Sigmoid colon (tissue), 6 donors: ENCODE measurements at regions not wholly inside any gene's neighbourhood (a gene's known extent, or its start where the extent isn't known, plus 50 kb on each side); places are given as distances from the start of the nearest gene placed in this dataset.

Experiments
- DNase-seq: peaks from one replicate; pipeline ENCODE4 v3.0.0-alpha.2; 2019
- H3K27ac ChIP-seq, 4 donors: fragments of 200-600 bp; sonication (generic); one replicate each; pipeline ENCODE4 v1.5.1; 2016 to 2019; ENCODE audit warnings: mild to moderate bottlenecking in 1 of 4
- H3K27me3 ChIP-seq, 3 donors: fragments of 200-600 bp; sonication (generic); one replicate each; pipeline ENCODE4 v1.5.1; 2019; ENCODE audit warnings: mild to moderate bottlenecking in 1 of 3
- H3K36me3 ChIP-seq, 4 donors: fragments of 200-600 bp; sonication (generic); one replicate each; pipeline ENCODE4 v1.5.1; 2016 to 2019
- H3K4me1 ChIP-seq, 4 donors: fragments of 200-600 bp; sonication (generic); one replicate each; pipeline ENCODE4 v1.5.1; 2017 to 2019
- H3K4me3 ChIP-seq, 4 donors: fragments of 200-600 bp; sonication (generic); one replicate each; pipeline ENCODE4 v1.5.1; 2017 to 2019; ENCODE audit warnings: mild to moderate bottlenecking in 2 of 4, moderate library complexity in 1 of 4
- H3K9me3 ChIP-seq, 4 donors: fragments of 200-600 bp in 3 of 4; sonication (generic) in 3 of 4; one replicate each; pipeline versions ENCODE4 v1.5.1 to v1.6.1; 2013 to 2019
- EP300 ChIP-seq, 4 donors: sonication (generic); formaldehyde crosslinking; IDR thresholded peaks; one replicate each; pipeline ENCODE4 v1.6.1; 2017; ENCODE audit warnings: antibody characterized with exemption in 4 of 4
- POLR2A ChIP-seq, 2 donors: fragments of 450-650 bp; IDR thresholded peaks; one replicate each; pipeline ENCODE4 v1.6.1; 2016; ENCODE audit warnings: antibody characterized with exemption in 2 of 2, mild to moderate bottlenecking in 2 of 2, moderate library complexity in 2 of 2
- POLR2AphosphoS5 ChIP-seq, 4 donors: sonication (generic); formaldehyde crosslinking; IDR thresholded peaks; one replicate each; pipeline ENCODE4 v1.6.1; 2017; ENCODE audit warnings: antibody characterized with exemption in 4 of 4
- WGBS, 2 donors: extraction: QIAGEN DNeasy Blood & Tissue Kit; methylation state at CpG; one replicate each; pipeline ENCODE4 v1.1.7; 2013; 5-methylcytosine and 5-hydroxymethylcytosine counted together
- intact Hi-C: fragments of 100-400 bp; cut with DNase I; formaldehyde crosslinking; loops from one replicate; pipeline ENCODE4 v1.15.1; 2023
- TF ChIP-seq, protein P1 (sequence below), 4 experiments: fragments of 450-650 bp in 3 of 4; fragments of 200-600 bp in 1 of 4; IDR thresholded peaks; one replicate each; pipeline ENCODE4 v1.5.1; 2016 to 2019; ENCODE audit warnings: antibody characterized with exemption in 4 of 4, mild to moderate bottlenecking in 3 of 4, moderate library complexity in 2 of 4
- donor health status: healthy with polysubstance abuse.
- donor health status: healthy.

- H3K9me3 ChIP-seq = peaks cover 0 to 8% (median 0%) of the 10 kb centered on the region in 4 donors
- H3K27me3 ChIP-seq = no peaks in the 10 kb centered on the region
- H3K36me3 ChIP-seq = no peaks in the 10 kb centered on the region
- TF ChIP-seq POLR2A (IDR thresholded peaks at IDR 0.05) = no peak
- TF ChIP-seq EP300 (IDR thresholded peaks at IDR 0.05) = no peak
- TF ChIP-seq, protein P1, sequence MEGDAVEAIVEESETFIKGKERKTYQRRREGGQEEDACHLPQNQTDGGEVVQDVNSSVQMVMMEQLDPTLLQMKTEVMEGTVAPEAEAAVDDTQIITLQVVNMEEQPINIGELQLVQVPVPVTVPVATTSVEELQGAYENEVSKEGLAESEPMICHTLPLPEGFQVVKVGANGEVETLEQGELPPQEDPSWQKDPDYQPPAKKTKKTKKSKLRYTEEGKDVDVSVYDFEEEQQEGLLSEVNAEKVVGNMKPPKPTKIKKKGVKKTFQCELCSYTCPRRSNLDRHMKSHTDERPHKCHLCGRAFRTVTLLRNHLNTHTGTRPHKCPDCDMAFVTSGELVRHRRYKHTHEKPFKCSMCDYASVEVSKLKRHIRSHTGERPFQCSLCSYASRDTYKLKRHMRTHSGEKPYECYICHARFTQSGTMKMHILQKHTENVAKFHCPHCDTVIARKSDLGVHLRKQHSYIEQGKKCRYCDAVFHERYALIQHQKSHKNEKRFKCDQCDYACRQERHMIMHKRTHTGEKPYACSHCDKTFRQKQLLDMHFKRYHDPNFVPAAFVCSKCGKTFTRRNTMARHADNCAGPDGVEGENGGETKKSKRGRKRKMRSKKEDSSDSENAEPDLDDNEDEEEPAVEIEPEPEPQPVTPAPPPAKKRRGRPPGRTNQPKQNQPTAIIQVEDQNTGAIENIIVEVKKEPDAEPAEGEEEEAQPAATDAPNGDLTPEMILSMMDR (IDR thresholded peaks at IDR 0.05) = no peak
- no peak for TF ChIP-seq POLR2AphosphoS5 (IDR thresholded peaks at IDR 0.05)
- DNase-seq = no peak
- no peak overlapping the region for H3K4me3 ChIP-seq
- H3K4me1 ChIP-seq = peaks cover 0 to 7% (median 0%) of the 10 kb centered on the region in 4 donors
- intact Hi-C loops = no loop called here
- WGBS, 2 donors = 79 to 84% methylated on average over 5 of the region's 5 CpGs
- no peak overlapping the region for H3K27ac ChIP-seq
Measured at GRCh38 chr7:153324094-153324493, 564.5 kb downstream of the ACTR3B start.

DNA sequence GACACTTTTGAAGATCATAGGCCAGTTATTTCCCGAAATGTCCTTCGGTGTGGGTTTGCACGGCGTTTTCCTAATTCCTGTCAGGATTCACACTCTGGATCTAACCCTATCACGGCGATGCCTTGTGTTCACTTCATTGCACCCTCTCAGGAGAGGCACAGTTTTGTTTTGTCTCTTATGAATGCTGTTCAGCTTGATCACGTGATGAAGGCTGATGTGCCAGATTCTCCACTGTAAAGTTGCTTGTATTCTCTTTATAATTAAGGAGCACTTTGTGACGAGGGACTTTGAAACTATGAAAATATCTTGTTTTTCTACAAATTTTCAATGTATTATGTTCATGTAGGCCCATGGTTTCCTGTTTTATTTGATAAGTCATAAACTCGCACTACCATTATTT lies 568.1 kb downstream of the ACTR3B start:
- 91 to 92% methylated on average over 9 of the region's 9 CpGs for WGBS, 2 donors
- no peaks in the 10 kb centered on the region for H3K36me3 ChIP-seq
- TF ChIP-seq, protein P1 (IDR thresholded peaks at IDR 0.05) = no peak
- no peak for TF ChIP-seq POLR2A (IDR thresholded peaks at IDR 0.05)
- TF ChIP-seq EP300 (IDR thresholded peaks at IDR 0.05) = no peak
- TF ChIP-seq POLR2AphosphoS5 (IDR thresholded peaks at IDR 0.05) = no peak
- peaks cover 0 to 8% (median 0%) of the 10 kb centered on the region in 4 donors for H3K9me3 ChIP-seq
- no peak overlapping the region for H3K4me3 ChIP-seq
- no peak overlapping the region for H3K27ac ChIP-seq
- no peak for DNase-seq
- H3K4me1 ChIP-seq = no peaks in the 10 kb centered on the region
- no peaks in the 10 kb centered on the region for H3K27me3 ChIP-seq
- intact Hi-C loops = no loop called here

- TF ChIP-seq EP300 (IDR thresholded peaks at IDR 0.05) = no peak
- TF ChIP-seq, protein P1 (IDR thresholded peaks at IDR 0.05) = no peak
- TF ChIP-seq POLR2A (IDR thresholded peaks at IDR 0.05) = no peak
- TF ChIP-seq POLR2AphosphoS5 (IDR thresholded peaks at IDR 0.05) = no peak
- Histone ChIP-seq H3K9me3 (peaks cover 0 to 5% (median 0%) of the 10 kb centered on the region in 4 donors), H3K4me1 (no peaks in the 10 kb centered on the region), H3K36me3 (no peaks in the 10 kb centered on the region), H3K4me3 (no peak overlapping the region), H3K27me3 (no peaks in the 10 kb centered on the region), H3K27ac (no peak overlapping the region)
- intact Hi-C loops = no loop called here
- 89 to 91% methylated on average over 3 of the region's 3 CpGs for WGBS, 2 donors
- DNase-seq = no peak
Measured at GRCh38 chr7:153331427-153331826, 571.9 kb downstream of the ACTR3B start.

- no peaks in the 10 kb centered on the region for H3K4me1 ChIP-seq
- DNase-seq = no peak
- no peaks in the 10 kb centered on the region for H3K36me3 ChIP-seq
- no peak overlapping the region for H3K27ac ChIP-seq
- no peaks in the 10 kb centered on the region for H3K9me3 ChIP-seq
- TF ChIP-seq POLR2A (IDR thresholded peaks at IDR 0.05) = no peak
- no peak for TF ChIP-seq POLR2AphosphoS5 (IDR thresholded peaks at IDR 0.05)
- no peak for TF ChIP-seq EP300 (IDR thresholded peaks at IDR 0.05)
- TF ChIP-seq, protein P1 (IDR thresholded peaks at IDR 0.05) = no peak
- H3K4me3 ChIP-seq = no peak overlapping the region
- intact Hi-C loops = no loop called here
- no peaks in the 10 kb centered on the region for H3K27me3 ChIP-seq
- WGBS, 2 donors = 78 to 96% methylated on average over 5 of the region's 5 CpGs
Measured at GRCh38 chr7:153354071-153354470, 594.5 kb downstream of the ACTR3B start.

DNA sequence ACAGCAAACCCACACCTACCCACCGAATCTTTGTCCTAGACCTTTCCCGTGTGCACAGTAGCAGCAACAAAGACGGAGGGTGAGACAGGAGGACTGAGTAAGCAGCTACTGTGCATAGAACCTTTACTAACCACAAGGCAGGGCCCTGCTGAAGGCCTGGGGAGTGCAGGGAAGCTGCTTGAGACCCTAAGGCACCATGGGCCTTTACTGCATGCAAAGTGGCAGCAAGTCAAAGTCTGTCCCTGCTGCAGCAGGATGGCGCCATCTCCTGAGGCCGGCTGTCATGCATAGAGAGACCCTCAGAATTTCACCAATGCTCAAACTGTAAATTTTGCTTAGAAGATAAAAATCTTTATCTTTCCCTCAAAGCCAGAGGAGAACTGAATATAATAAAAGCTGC lies 610.5 kb downstream of the ACTR3B start:
- Histone ChIP-seq H3K27ac (no peak overlapping the region), H3K4me3 (no peak overlapping the region), H3K4me1 (no peaks in the 10 kb centered on the region), H3K36me3 (no peaks in the 10 kb centered on the region), H3K27me3 (no peaks in the 10 kb centered on the region), H3K9me3 (peaks cover 0 to 7% (median 4%) of the 10 kb centered on the region in 4 donors)
- WGBS, 2 donors = 75 to 81% methylated on average over 5 of the region's 5 CpGs
- DNase-seq = no peak
- intact Hi-C loops = no loop called here
- TF ChIP-seq, protein P1 (IDR thresholded peaks at IDR 0.05) = no peak
- no peak for TF ChIP-seq EP300 (IDR thresholded peaks at IDR 0.05)
- no peak for TF ChIP-seq POLR2A (IDR thresholded peaks at IDR 0.05)
- TF ChIP-seq POLR2AphosphoS5 (IDR thresholded peaks at IDR 0.05) = no peak
